ENCODE measurements at regions not wholly inside any gene's neighbourhood (a gene's known extent, or its start where the extent isn't known, plus 50 kb on each side); places are given as distances from the start of the nearest gene placed in this dataset.

GRCh38 chr1:30291526-30291925 is 431.9 kb downstream of the MATN1 start:
- H3K79me2 ChIP-seq (ENCODE audit: insufficient read depth, low read depth), result no peaks in the 10 kb centered on the region
- no peak overlapping the region for H2AFZ ChIP-seq (ENCODE audit: low read depth)
- H3K4me3 ChIP-seq (IDR thresholded peaks at IDR 0.05; ENCODE audit: insufficient read depth, low read depth, low read length), result no peak overlapping the region
- no peaks in the 10 kb centered on the region for H3K36me3 ChIP-seq (ENCODE audit: insufficient read depth)
- peaks cover 4% of the 10 kb centered on the region; the same call in 1 of the 2 replicates for H3K27me3 ChIP-seq (ENCODE audit: insufficient read depth, low read depth)
- H3K27ac ChIP-seq, result no peak overlapping the region
- H3K4me2 ChIP-seq, result no peak overlapping the region
- H3K9ac ChIP-seq, result no peak overlapping the region
- no peak for TF ChIP-seq CTCF (conservative IDR thresholded peaks at IDR 0.05; ENCODE audit: low read depth, low read length)
- no peaks in the 10 kb centered on the region for H3K4me1 ChIP-seq (ENCODE audit: low read depth, poor library complexity, severe bottlenecking)
- no peaks in the 10 kb centered on the region for H4K20me1 ChIP-seq (ENCODE audit: insufficient read depth)

GRCh38 chr1:30290581-30290980 is 432.8 kb downstream of the MATN1 start:
- no peaks in the 10 kb centered on the region for H3K4me1 ChIP-seq (ENCODE audit: low read depth, poor library complexity, severe bottlenecking)
- no peak overlapping the region for H3K27ac ChIP-seq
- H3K4me3 ChIP-seq (IDR thresholded peaks at IDR 0.05; ENCODE audit: insufficient read depth, low read depth, low read length), result no peak overlapping the region
- no peaks in the 10 kb centered on the region for H3K79me2 ChIP-seq (ENCODE audit: insufficient read depth, low read depth)
- no peaks in the 10 kb centered on the region for H4K20me1 ChIP-seq (ENCODE audit: insufficient read depth)
- no peaks in the 10 kb centered on the region for H3K36me3 ChIP-seq (ENCODE audit: insufficient read depth)
- H3K4me2 ChIP-seq, result no peak overlapping the region
- no peak overlapping the region for H2AFZ ChIP-seq (ENCODE audit: low read depth)
- H3K27me3 ChIP-seq (ENCODE audit: insufficient read depth, low read depth), result peaks cover 4% of the 10 kb centered on the region; the same call in 1 of the 2 replicates
- no peak overlapping the region for H3K9ac ChIP-seq
- TF ChIP-seq CTCF (conservative IDR thresholded peaks at IDR 0.05; ENCODE audit: low read depth, low read length), result no peak

GRCh38 chr1:30287976-30288375 is 435.4 kb downstream of the MATN1 start:
- H3K27ac ChIP-seq, result no peak overlapping the region
- H3K36me3 ChIP-seq (ENCODE audit: insufficient read depth), result no peaks in the 10 kb centered on the region
- TF ChIP-seq CTCF (conservative IDR thresholded peaks at IDR 0.05; ENCODE audit: low read depth, low read length), result no peak
- no peaks in the 10 kb centered on the region for H3K79me2 ChIP-seq (ENCODE audit: insufficient read depth, low read depth)
- no peaks in the 10 kb centered on the region for H3K4me1 ChIP-seq (ENCODE audit: low read depth, poor library complexity, severe bottlenecking)
- H3K9ac ChIP-seq, result no peak overlapping the region
- H3K27me3 ChIP-seq (ENCODE audit: insufficient read depth, low read depth), result peaks cover 4% of the 10 kb centered on the region; the same call in 1 of the 2 replicates
- no peak overlapping the region for H3K4me3 ChIP-seq (IDR thresholded peaks at IDR 0.05; ENCODE audit: insufficient read depth, low read depth, low read length)
- H3K4me2 ChIP-seq, result no peak overlapping the region
- H2AFZ ChIP-seq (ENCODE audit: low read depth), result no peak overlapping the region
- H4K20me1 ChIP-seq (ENCODE audit: insufficient read depth), result no peaks in the 10 kb centered on the region

- H3K9ac ChIP-seq, result no peak overlapping the region
Observed at GRCh38 chr1:30286988-30287839, 436.2 kb downstream of the MATN1 start.

More at GRCh38 chr1:30286988-30287839, 436.2 kb downstream of the MATN1 start:
- peaks cover 3% of the 10 kb centered on the region; the same call in 1 of the 2 replicates for H3K27me3 ChIP-seq (ENCODE audit: insufficient read depth, low read depth)
- no peaks in the 10 kb centered on the region for H3K36me3 ChIP-seq (ENCODE audit: insufficient read depth)
- no peak overlapping the region for H3K4me2 ChIP-seq
- H3K79me2 ChIP-seq (ENCODE audit: insufficient read depth, low read depth), result no peaks in the 10 kb centered on the region
- no peak for TF ChIP-seq CTCF (conservative IDR thresholded peaks at IDR 0.05; ENCODE audit: low read depth, low read length)
- H2AFZ ChIP-seq (ENCODE audit: low read depth), result no peak overlapping the region
- no peak overlapping the region for H3K27ac ChIP-seq
- no peak overlapping the region for H3K4me3 ChIP-seq (IDR thresholded peaks at IDR 0.05; ENCODE audit: insufficient read depth, low read depth, low read length)
- H4K20me1 ChIP-seq (ENCODE audit: insufficient read depth), result no peaks in the 10 kb centered on the region
- H3K4me1 ChIP-seq (ENCODE audit: low read depth, poor library complexity, severe bottlenecking), result no peaks in the 10 kb centered on the region

Measured in KMS-11 (cell line).